Testis (tissue), 2 donors: ENCODE measurements at regions not wholly inside any gene's neighbourhood (a gene's known extent, or its start where the extent isn't known, plus 50 kb on each side); places are given as distances from the start of the nearest gene placed in this dataset.

Experiments
- DNase-seq: peaks from one replicate; pipeline ENCODE4 v3.0.0-alpha.2; 2019
- H3K27ac ChIP-seq, 2 donors: fragments of 200-600 bp; sonication (generic); one replicate each; pipeline ENCODE4 v1.5.1; 2019
- H3K27me3 ChIP-seq: fragments of 200-600 bp; sonication (generic); one replicate; pipeline ENCODE4 v1.5.1; 2019
- H3K36me3 ChIP-seq: fragments of 200-600 bp; sonication (generic); one replicate; pipeline ENCODE4 v1.5.1; 2017; ENCODE audit warnings: low read depth; ENCODE audit errors: missing control alignments
- H3K4me1 ChIP-seq: fragments of 200-600 bp; sonication (generic); one replicate; pipeline ENCODE4 v1.5.1; 2019
- H3K4me3 ChIP-seq, 2 donors: fragments of 200-600 bp; sonication (generic); one replicate each; pipeline ENCODE4 v1.5.1; 2017 to 2019
- H3K9me3 ChIP-seq: fragments of 200-600 bp; sonication (generic); one replicate; pipeline ENCODE4 v1.5.1; 2017
- POLR2A ChIP-seq: fragments of 450-650 bp; IDR thresholded peaks from one replicate; pipeline ENCODE4 v1.6.1; 2017; ENCODE audit warnings: antibody characterized with exemption, mild to moderate bottlenecking, moderate library complexity
- WGBS, 2 donors: methylation state at CpG; one replicate each; pipeline ENCODE4 v1.1.5; 2018; 5-methylcytosine and 5-hydroxymethylcytosine counted together
- intact Hi-C: fragments of 100-400 bp; cut with DNase I; formaldehyde crosslinking; loops from one replicate; pipeline ENCODE4 v1.15.1; 2023; ENCODE audit warnings: low total_unique reads
- TF ChIP-seq, protein P1 (sequence below), 3 experiments: fragments of 450-650 bp in 2 of 3; fragments of 200-600 bp in 1 of 3; sonication (generic) in 1 of 3; IDR thresholded peaks; one replicate each; pipeline ENCODE4 v1.5.1; 2016 to 2019; ENCODE audit warnings: antibody characterized with exemption in 3 of 3, mild to moderate bottlenecking in 2 of 3, moderate library complexity in 1 of 3

DNA sequence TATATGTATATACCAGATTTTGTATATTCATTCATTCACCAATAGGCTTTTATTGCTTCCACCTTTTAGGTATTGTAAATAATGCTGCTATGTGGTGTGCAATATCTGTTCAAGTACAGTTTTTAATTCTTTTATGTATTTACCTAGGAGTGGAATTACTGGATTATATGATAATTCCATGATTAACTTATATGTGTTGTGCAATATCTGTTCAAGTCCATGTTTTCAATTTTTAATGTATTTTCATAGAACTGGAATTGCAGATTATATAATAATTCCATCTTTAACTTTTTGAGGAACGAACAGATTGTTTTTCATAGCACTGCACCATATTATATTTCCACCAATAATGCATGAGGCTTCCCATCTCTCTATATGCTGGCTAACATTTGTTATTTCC is 50.6 kb upstream of the L3MBTL4 start:
- intact Hi-C loops: no loop called here

DNA sequence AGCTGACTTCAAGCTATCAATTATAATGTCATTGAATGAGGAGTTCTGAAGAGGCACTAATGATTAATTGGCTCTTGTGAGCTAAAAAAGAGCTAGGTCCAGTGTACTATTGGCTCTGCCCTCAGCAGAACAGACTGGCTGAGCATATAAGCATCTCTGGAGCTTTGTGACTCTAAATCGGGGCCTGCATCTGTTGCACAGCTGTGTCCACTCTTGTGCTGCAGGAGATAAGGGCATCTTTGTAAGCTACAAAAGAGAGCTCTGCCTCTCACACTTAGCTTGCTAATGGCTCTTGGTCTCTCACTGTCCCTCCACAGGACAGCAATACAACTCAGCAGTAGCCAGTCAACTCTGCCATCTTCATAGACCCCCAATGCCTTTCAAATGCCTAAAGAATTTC is 61.5 kb upstream of the L3MBTL4 start:
- Histone ChIP-seq H3K27ac (no peak overlapping the region), H3K27me3 (no peaks in the 10 kb centered on the region), H3K4me3 (no peak overlapping the region), H3K9me3 (no peaks in the 10 kb centered on the region), H3K4me1 (peaks cover 11% of the 10 kb centered on the region), H3K36me3 (no peaks in the 10 kb centered on the region)
- no peak for DNase-seq
- no peak for TF ChIP-seq POLR2A
- TF ChIP-seq, protein P1, sequence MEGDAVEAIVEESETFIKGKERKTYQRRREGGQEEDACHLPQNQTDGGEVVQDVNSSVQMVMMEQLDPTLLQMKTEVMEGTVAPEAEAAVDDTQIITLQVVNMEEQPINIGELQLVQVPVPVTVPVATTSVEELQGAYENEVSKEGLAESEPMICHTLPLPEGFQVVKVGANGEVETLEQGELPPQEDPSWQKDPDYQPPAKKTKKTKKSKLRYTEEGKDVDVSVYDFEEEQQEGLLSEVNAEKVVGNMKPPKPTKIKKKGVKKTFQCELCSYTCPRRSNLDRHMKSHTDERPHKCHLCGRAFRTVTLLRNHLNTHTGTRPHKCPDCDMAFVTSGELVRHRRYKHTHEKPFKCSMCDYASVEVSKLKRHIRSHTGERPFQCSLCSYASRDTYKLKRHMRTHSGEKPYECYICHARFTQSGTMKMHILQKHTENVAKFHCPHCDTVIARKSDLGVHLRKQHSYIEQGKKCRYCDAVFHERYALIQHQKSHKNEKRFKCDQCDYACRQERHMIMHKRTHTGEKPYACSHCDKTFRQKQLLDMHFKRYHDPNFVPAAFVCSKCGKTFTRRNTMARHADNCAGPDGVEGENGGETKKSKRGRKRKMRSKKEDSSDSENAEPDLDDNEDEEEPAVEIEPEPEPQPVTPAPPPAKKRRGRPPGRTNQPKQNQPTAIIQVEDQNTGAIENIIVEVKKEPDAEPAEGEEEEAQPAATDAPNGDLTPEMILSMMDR (IDR thresholded peaks at IDR 0.05): no peak
- intact Hi-C loops: no loop called here
- 58 to 83% methylated on average over 1 of the region's 1 CpG for WGBS, 2 donors

More for the DNA sequence above, 50.6 kb upstream of the L3MBTL4 start:
- no peak for DNase-seq
- Histone ChIP-seq H3K27ac (no peak overlapping the region), H3K27me3 (no peaks in the 10 kb centered on the region), H3K36me3 (no peaks in the 10 kb centered on the region), H3K4me1 (no peaks in the 10 kb centered on the region), H3K9me3 (no peaks in the 10 kb centered on the region), H3K4me3 (no peak overlapping the region)
- TF ChIP-seq POLR2A: no peak
- TF ChIP-seq, protein P1 (IDR thresholded peaks at IDR 0.05): no peak
- 82 to 97% methylated on average over 1 of the region's 1 CpG for WGBS, 2 donors

DNA sequence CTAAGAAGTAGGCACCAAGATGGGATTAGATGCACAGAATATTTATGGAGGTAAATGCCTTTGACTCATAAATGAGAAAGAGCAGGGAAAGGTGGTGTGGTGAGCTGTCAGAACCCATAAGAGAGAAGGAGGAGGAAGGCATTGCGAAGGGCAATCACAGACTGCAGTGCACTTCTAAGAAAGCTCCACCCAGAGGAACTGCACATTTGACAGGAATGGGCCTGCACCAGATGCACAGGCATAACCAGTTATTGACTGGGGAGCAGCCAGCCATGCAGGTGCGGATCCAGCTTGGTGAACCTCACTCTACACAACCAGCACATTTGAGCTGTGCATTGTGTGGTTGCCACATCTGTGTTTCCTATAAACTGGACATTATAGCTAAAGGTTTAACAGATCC is 62.2 kb upstream of the L3MBTL4 start:
- no peak for TF ChIP-seq POLR2A
- TF ChIP-seq, protein P1 (IDR thresholded peaks at IDR 0.05): no peak
- Histone ChIP-seq H3K4me3 (no peak overlapping the region), H3K36me3 (no peaks in the 10 kb centered on the region), H3K9me3 (no peaks in the 10 kb centered on the region), H3K27ac (no peak overlapping the region), H3K27me3 (no peaks in the 10 kb centered on the region), H3K4me1 (peaks cover 11% of the 10 kb centered on the region)
- intact Hi-C loops: no loop called here
- DNase-seq: no peak
- WGBS, 2 donors: 72 to 98% methylated on average over 2 of the region's 2 CpGs

DNA sequence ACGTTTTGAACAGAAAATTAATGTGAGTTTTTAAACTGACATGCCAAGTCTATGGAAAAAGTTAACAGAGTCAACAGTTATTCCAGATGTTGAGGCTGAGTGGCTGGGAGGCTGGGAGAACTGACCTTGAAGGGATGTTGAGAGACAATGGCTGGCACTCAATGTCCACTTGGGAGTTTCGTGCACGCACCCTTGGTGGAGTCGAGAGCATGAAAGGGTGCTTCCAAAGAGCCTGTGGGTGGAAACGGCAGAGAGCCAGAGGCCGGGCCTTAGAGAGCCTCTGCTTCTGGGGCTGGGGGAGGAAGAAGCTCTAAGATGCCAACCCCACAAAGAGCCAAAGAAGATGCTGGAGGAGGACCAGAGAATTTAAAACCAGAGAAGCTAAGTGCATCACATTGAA is 63.4 kb upstream of the L3MBTL4 start:
- 35 to 50% methylated on average over 6 of the region's 6 CpGs for WGBS, 2 donors
- no peak for DNase-seq
- H3K27ac ChIP-seq: no peak overlapping the region
- intact Hi-C loops: no loop called here
- no peaks in the 10 kb centered on the region for H3K36me3 ChIP-seq
- no peaks in the 10 kb centered on the region for H3K9me3 ChIP-seq
- H3K27me3 ChIP-seq: no peaks in the 10 kb centered on the region
- H3K4me3 ChIP-seq: no peak overlapping the region
- peaks cover 20% of the 10 kb centered on the region for H3K4me1 ChIP-seq
- TF ChIP-seq, protein P1 (IDR thresholded peaks at IDR 0.05): no peak
- no peak for TF ChIP-seq POLR2A

DNA sequence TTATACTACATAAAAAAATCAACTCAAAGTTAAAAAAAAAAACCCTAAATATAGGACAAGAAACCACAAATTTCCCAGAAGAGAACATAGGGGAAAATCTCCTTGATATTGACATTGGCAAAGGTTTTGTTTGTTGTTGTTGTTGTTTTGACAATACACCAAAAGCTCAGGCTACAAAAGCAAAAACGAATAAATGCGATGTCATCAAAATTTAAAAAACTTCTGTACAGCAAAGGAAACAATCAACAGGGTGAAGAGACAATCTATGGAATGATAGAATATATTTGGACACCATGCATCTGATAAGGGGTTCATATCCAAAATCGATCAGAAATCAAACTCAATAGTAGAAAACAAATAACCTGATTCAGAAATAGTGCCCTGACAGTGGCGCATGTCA is 65.0 kb upstream of the L3MBTL4 start:
- intact Hi-C loops: loop anchor here (5.0 kb wide), 1 partner anchor 597 kb away; no protein-coding TSS in a partner anchor
- Histone ChIP-seq H3K36me3 (no peaks in the 10 kb centered on the region), H3K9me3 (no peaks in the 10 kb centered on the region), H3K4me3 (no peak overlapping the region), H3K4me1 (peaks cover 25% of the 10 kb centered on the region), H3K27ac (no peak overlapping the region), H3K27me3 (no peaks in the 10 kb centered on the region)
- DNase-seq: no peak
- WGBS, 2 donors: 88 to 90% methylated on average over 4 of the region's 4 CpGs
- no peak for TF ChIP-seq POLR2A
- TF ChIP-seq, protein P1 (IDR thresholded peaks at IDR 0.05): no peak
